ENCODE measurements at regions not wholly inside any gene's neighbourhood (a gene's known extent, or its start where the extent isn't known, plus 50 kb on each side); places are given as distances from the start of the nearest gene placed in this dataset.
"Not testable (repeated sequence)": the region's sequence is repeated elsewhere in the genome, so short reads cannot be mapped to it uniquely, and the experiment has no call there.

GRCh38 chr12:62010331-62010906, 249.8 kb upstream of the USP15 start:
- not testable (repeated sequence) for TF ChIP-seq CTCF, POLR2A (IDR thresholded peaks at IDR 0.05)
